ENCODE measurements at regions not wholly inside any gene's neighbourhood (a gene's known extent, or its start where the extent isn't known, plus 50 kb on each side); places are given as distances from the start of the nearest gene placed in this dataset.
"Not testable (repeated sequence)": the region's sequence is repeated elsewhere in the genome, so short reads cannot be mapped to it uniquely, and the experiment has no call there.

- DNase-seq (ENCODE audit: low spot score), result no peak
Measured at GRCh38 chr9:26789959-26790358, 102.6 kb downstream of the CAAP1 start.

DNA sequence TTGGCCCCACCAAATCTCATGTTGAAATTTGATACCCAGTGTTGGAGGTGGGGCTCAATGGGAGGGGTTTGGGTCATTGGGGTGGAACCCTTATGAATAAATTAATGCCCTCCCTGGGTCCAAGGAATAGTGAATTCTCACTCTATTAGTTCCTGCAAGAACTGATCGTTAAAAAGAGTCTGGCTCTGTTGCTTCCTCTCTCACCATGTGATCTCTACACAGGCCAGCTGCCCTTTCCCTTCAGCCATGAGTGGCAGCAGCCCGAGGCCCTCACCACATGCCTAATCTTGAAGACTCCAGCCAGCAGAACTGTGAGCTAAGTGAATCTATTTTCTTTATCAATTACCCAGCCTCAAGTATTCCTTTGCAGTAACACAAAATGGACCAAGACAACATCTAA, 106.0 kb downstream of the CAAP1 start:
- DNase-seq (ENCODE audit: low spot score), result no peak

- DNase-seq (ENCODE audit: low spot score), result no peak
Measured at GRCh38 chr9:26782899-26783298, 109.7 kb downstream of the CAAP1 start.

DNA sequence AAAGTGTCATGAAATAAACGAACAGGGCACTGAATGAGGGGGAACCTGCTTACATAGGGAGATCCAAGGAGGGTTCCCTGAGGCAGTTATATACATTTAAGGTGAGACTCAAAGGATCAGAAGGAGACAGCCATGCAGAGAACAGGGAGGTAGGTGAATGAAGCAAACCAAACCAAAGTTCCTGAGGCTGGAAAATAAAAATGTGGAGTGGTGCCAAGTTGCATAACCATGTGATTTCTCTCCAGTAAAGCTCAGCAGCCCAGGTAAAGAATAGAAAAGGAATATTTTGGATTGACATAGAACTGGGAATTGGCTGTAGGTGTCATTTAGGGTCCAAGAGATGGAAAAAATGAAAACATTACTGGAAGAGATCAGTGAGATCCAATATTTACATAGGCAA, 110.7 kb downstream of the CAAP1 start:
- DNase-seq (ENCODE audit: low spot score), result no peak

DNA sequence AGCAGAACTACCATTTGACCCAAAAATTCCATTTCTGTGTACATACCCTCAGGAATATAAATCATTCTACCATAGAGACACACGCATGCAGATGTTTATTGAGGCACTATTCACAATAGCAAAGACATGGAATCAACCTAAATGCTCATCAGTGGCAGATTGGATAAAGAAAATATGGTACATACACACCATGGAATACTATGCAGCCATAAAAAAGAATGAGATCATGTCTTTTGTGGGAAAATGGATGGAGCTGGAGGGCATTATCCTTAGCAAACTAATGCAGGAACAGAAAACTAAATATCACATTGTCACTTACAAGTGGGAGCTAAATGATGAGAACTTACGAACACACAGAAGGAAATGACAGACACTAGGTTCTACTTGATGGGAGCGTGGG, 112.3 kb downstream of the CAAP1 start:
- DNase-seq (ENCODE audit: low spot score), result not testable (repeated sequence)

DNA sequence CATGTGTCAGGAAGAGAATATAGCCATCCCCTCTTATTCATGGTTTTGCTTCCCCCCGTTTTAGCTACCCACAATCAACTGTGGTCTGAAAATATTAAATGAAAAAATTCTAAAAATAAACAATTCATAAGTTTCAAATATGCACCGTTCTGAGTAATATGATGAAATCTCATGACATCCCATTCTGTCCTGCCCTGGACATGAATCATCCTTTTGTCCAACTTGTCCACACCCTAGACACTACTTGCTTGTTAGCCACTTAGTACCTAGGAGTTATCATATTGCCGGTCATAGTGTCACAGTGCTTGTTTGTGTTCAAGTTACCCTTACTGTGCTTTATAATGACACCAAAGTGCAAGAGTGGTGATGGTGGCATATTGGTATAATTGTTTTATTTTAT, 113.5 kb downstream of the CAAP1 start:
- no peak for DNase-seq (ENCODE audit: low spot score)

DNA sequence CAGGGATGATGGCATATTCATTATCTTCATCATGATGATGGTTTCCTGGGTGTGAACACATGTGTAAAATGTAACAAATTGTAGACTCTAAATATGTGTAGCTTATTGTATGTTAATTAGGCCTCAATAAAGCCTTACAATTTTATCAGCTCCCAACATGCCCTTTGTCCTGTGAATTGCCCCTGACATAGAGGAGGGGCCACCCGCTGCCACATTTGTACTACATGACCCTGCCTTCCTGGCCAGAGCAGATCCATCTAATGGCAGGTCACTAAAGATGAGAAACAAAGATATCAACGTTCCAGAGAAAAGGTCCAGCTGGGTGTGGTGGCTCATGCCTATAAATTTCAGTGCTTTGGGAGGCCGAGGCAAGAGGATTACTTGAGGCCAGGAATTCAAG, 117.2 kb downstream of the CAAP1 start:
- no peak for DNase-seq (ENCODE audit: low spot score)

DNA sequence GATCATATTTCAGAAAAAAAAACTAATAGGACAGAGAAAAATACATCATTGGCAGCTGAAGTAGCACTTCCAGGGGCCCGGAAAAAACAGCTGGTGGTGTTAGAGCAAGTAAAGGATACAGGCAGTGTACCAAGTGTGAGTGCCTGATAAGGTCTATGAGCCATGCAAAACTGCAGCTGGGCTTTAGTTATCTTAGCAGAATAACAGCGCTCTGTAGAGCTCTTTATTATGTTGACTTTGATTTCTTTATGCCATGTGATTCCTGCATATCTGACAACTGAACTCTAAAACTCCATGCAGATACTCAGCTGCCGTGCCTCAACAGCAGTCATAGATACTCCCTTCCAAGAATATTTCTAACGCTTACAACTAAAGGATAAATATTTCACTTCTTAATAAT, 119.5 kb downstream of the CAAP1 start:
- DNase-seq (ENCODE audit: low spot score), result no peak

- no peak for DNase-seq (ENCODE audit: low spot score)
Measured at GRCh38 chr9:26770821-26771220, 121.8 kb downstream of the CAAP1 start.

DNA sequence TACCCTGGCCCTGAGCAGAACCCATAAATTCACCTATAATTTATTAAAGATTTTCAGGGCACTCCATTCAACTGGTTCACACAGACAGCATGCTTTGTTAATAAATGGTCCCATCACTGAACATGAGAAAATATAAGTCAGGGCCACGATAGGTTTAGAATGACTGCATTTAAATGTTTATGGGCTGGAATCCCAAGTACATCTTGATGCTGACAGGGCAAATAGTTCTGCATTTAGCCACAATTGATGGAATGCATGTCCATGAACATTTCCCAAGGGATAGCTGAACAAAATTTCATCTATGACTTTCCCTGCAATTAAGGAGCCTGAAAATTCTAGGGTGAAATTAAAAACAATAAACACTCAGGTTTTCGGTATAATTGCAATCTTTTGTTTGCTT, 124.5 kb downstream of the CAAP1 start:
- DNase-seq (ENCODE audit: low spot score), result no peak

DNA sequence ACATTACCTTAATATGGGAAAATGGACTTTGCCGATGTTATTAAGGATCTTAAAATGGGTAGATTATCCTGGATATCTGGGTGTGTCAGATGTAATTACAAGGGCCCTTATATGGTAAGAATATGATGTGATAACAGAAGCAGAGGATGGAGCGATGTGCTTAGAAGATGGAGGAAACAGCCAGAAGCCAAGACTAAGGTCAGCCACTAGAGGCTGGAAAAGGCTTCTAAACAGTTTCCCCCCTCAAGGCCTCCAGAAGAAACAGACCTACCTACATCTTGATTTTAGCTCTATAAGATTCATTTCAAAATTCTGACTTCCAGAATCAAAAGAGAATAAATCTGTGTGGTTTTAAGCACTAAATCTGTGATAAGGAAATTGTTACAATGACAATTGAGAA, 131.9 kb downstream of the CAAP1 start:
- no peak for DNase-seq (ENCODE audit: low spot score)

DNA sequence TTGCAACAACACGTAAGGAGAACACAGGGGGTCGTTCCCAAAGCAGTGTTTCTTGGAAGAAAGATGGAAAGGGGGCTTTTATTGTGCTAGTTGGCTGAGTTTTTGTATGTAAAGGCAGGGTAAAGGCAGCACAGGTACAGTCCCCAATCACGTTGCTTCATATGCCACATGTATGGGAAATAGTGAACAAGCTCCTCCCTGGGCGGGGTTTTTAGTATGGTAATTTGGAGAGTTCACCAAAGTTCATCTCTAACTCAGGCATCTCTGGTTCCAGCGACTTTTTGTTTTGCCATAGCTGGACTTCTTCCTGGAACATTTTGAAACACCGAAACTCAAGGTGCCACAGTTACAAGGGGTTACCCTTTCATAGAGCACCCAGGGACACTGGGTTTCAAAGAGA, 133.9 kb downstream of the CAAP1 start:
- DNase-seq (ENCODE audit: low spot score), result no peak

- no peak for DNase-seq (ENCODE audit: low spot score)
Measured at GRCh38 chr9:26756881-26757280, 135.7 kb downstream of the CAAP1 start.

- DNase-seq (ENCODE audit: low spot score), result no peak
Measured at GRCh38 chr9:26755476-26755875, 137.1 kb downstream of the CAAP1 start.

DNA sequence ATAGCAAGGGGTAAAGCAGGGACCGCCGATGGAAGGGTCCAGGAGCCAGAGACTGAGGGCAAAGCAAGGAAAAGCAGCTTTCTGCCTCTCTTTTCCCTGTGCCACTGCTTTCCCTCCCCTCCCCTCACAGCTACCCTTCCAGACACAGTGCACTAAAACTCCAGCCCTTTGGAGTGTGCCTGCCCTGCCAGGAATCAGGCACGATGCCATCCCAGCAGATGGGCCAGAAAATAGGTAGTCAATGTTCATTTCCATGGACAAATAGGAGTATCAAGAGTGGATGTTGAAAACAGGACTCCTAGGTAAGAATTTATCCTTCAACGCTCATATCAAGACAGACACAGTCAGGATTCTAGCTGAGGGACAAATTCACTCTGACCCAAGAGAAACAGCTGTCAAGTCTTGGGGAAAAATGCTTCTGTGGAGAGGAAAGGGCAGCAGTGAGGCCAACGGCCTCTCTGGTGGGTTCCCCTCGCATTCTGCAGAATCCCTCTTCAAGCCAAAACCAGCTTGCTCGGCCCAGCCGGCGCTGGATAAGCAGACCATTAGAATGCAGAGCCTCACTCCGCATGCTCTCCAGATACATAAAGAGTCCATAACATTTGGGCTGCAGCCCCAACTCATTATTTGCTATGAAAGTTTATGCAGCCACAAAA, 138.0 kb downstream of the CAAP1 start:
- DNase-seq (ENCODE audit: low spot score), result no peak

GRCh38 chr9:26753971-26754370, 138.6 kb downstream of the CAAP1 start:
- no peak for DNase-seq (ENCODE audit: low spot score)

DNA sequence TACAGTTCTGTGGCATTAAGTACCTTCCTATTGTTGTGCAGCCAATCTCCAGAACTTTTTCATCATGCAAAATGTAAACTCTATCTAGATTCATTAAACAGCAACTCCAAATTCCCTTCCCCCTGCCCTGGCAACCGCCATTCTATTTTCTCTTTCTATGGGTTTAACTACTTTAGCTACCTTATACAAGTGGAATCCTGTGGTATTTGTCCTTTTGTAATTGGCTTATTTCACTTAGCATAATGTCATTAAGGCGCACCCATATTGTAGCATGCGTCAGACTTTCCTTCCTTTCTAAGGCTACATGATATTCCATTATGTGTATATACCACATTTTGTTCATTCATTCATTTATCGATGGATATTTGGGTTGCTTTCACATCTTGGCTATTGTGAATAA, 142.4 kb downstream of the CAAP1 start:
- DNase-seq (ENCODE audit: low spot score), result no peak

GRCh38 chr9:26748449-26749058, 144.0 kb downstream of the CAAP1 start:
- DNase-seq (ENCODE audit: low spot score), result no peak

GRCh38 chr9:26747611-26748010, 145.0 kb downstream of the CAAP1 start:
- DNase-seq (ENCODE audit: low spot score), result no peak

DNA sequence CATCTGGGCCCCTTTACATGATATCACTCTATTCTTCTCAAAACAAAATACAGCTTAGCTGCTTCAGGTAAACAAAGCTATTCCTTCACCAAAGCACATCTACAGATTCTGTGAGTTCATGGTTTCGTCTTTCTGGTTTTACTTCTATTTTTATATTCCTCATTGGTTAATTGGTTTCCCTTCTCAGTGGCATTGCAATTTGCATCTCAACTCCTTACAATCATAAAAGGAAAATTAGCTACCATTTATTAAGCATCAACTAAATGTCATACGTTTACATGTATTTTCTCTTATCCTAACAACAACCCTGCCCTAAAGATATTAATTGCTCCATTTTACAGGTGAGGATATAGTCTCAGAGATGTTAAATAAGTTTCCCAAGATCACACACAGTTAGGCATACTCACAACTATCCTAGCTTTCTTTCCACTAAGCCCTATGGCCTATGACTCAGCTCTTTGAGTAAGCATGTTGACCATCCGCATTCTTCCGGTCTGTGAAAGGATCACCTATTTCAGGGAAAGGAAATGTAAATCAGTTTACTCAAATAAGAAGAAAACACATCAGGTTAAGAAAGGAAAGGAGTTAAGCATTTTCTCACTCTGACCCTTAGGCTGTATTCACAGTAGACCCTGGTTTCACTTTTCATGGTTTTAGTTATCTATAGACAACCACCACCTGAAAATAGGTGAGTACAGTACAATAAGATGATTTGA, 146.1 kb downstream of the CAAP1 start:
- no peak for DNase-seq (ENCODE audit: low spot score)

DNA sequence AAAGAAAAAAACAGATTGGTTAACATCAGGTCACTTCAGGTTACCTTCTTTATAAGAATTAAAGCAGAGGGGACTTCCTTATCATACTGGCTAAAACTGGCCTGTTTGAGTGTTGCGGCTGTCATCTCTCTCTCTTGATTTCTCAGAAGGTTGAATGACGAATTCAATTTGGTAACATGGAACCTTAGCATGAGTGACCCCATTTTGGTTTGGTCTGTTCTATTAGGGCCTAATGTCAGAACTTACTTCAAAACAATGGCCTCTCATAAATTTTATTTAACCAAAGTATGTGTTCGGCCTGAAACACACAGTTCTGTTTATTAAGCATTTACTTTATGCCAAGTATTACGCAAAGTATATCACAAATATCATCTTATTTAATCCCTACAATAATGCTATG, 147.5 kb downstream of the CAAP1 start:
- DNase-seq (ENCODE audit: low spot score), result no peak

- DNase-seq (ENCODE audit: low spot score), result no peak
Measured at GRCh38 chr9:26744191-26744965, 148.2 kb downstream of the CAAP1 start.
